ENCODE measurements at regions not wholly inside any gene's neighbourhood (a gene's known extent, or its start where the extent isn't known, plus 50 kb on each side); places are given as distances from the start of the nearest gene placed in this dataset.
"Not testable (repeated sequence)": the region's sequence is repeated elsewhere in the genome, so short reads cannot be mapped to it uniquely, and the experiment has no call there.

DNA sequence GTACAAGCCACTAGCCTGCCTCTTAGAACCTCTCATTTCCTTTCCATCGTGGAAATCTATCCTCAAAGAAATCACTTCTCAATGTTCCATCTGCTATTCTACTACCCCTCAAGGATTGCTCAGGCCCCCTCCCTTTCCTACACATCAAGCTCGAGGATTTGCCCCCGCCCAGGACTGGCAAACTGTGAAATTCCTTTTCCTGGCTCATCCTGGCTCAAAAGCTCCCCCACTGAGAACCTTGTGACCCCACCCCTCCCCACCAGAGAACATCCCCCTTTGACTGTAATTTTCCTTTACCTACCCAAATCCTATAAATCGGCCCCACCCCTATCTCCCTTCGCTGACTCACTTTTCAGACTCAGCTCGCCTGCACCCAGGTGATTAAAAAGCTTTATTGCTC lies 1103.3 kb upstream of the FAM98A start:
- H3K23ac ChIP-seq (ENCODE audit: insufficient read length); H2BK15ac ChIP-seq (ENCODE audit: low read length); H3K27me3 ChIP-seq (replicated peaks in 1 of 4; ENCODE audit: control insufficient read depth in 3 of 4, extremely low read depth in 1 of 4, insufficient read depth in 3 of 4, low read length in 3 of 4); H2BK12ac ChIP-seq (ENCODE audit: low read depth, low read length); H4K20me1 ChIP-seq (replicated peaks in 1 of 2; ENCODE audit: control insufficient read depth in 1 of 2, insufficient read depth in 2 of 2, low read length in 2 of 2); H3K9me3 ChIP-seq (ENCODE audit: insufficient read depth in 2 of 2, low read depth in 1 of 2, low read length in 1 of 2); H3K79me2 ChIP-seq (ENCODE audit: control insufficient read depth in 1 of 2, insufficient read depth in 2 of 2, low read length in 2 of 2); H3K4ac ChIP-seq (replicated peaks; ENCODE audit: insufficient read length, low read depth, low read length); H3K4me1 ChIP-seq (replicated peaks in 1 of 4; ENCODE audit: control insufficient read depth in 3 of 4, insufficient read depth in 4 of 4, low read length in 3 of 4); H2BK120ac ChIP-seq (replicated peaks; ENCODE audit: low read depth, low read length); H2BK20ac ChIP-seq (ENCODE audit: low read length); H3K14ac ChIP-seq (ENCODE audit: insufficient read length); H2AFZ ChIP-seq (ENCODE audit: low read length); H3K36me3 ChIP-seq (ENCODE audit: control insufficient read depth in 2 of 4, insufficient read depth in 4 of 4, low read length in 3 of 4); H2BK5ac ChIP-seq (ENCODE audit: low read depth, low read length); H3K56ac ChIP-seq (replicated peaks; ENCODE audit: insufficient read length, low read depth, low read length); FAIRE-seq; H3K9ac ChIP-seq (replicated peaks in 1 of 4; ENCODE audit: extremely low read depth in 1 of 4, low read depth in 3 of 4, low read length in 3 of 4); H3K4me2 ChIP-seq (ENCODE audit: insufficient read depth in 1 of 2, low read depth in 2 of 2, low read length in 2 of 2); H3K23me2 ChIP-seq (ENCODE audit: low read depth, low read length); H3K4me3 ChIP-seq (ENCODE audit: extremely low read depth in 1 of 4, insufficient read depth in 2 of 4, low read depth in 3 of 4, low read length in 4 of 4); H3K18ac ChIP-seq (ENCODE audit: extremely low read depth, low read length); H4K91ac ChIP-seq (replicated peaks; ENCODE audit: insufficient read length, low read length); DNase-seq (ENCODE audit: low read depth in 1 of 2, low spot score in 2 of 2); H4K8ac ChIP-seq (ENCODE audit: extremely low read depth, insufficient read depth, low read length); H3K79me1 ChIP-seq (ENCODE audit: low read depth, low read length); H3K27ac ChIP-seq (ENCODE audit: low read depth, low read length); H4K5ac ChIP-seq (ENCODE audit: insufficient read length, low read depth, low read length); POLR2A ChIA-PET (ENCODE audit: partially characterized antibody); H2AK5ac ChIP-seq (ENCODE audit: low read depth, low read length): not testable (repeated sequence)
- WGBS, 2 experiments (ENCODE audit: extremely low coverage in 1 of 2, insufficient coverage in 1 of 2, insufficient read length in 1 of 2, insufficient replicate concordance in 2 of 2, low coverage in 1 of 2, low lambda C conversion rate in 2 of 2, missing lambda C conversion rate in 1 of 2) = 82% methylated on average over 5 of the region's 6 CpGs; no CpG with 5 or more reads in 1 of the 2 experiments
- CTCF ChIA-PET (ENCODE audit: partially characterized antibody) = interaction anchor here (1.3 kb wide), 1 partner anchor 22 kb away, joined by 3 read pairs; no protein-coding TSS in a partner anchor

DNA sequence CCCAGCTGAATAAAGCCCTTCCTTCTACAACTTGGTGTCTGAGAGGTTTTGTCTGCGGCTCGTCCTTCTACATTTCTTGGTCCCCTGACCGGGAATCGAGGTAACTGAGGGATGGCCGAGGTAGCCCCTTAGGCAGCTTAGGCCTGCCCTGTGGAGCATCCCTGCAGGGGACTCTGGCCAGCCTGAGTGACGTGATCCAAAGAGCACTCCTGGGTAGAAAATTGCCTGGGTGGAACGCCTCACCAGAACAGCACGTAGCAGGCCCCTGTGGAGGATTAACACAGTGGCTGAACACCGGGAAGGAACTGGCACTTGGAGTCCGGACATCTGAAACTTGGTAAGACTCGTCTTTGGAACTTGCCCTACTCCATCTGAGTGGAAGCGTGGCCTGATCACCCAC lies 1078.5 kb upstream of the FAM98A start:
- H3K4me3 ChIP-seq (ENCODE audit: extremely low read depth in 1 of 4, insufficient read depth in 2 of 4, low read depth in 3 of 4, low read length in 4 of 4); H4K8ac ChIP-seq (ENCODE audit: extremely low read depth, insufficient read depth, low read length); H2BK15ac ChIP-seq (ENCODE audit: low read length); H2AFZ ChIP-seq (ENCODE audit: low read length); POLR2A ChIA-PET (ENCODE audit: partially characterized antibody); H3K79me2 ChIP-seq (ENCODE audit: control insufficient read depth in 1 of 2, insufficient read depth in 2 of 2, low read length in 2 of 2); H3K23ac ChIP-seq (ENCODE audit: insufficient read length); H3K36me3 ChIP-seq (ENCODE audit: control insufficient read depth in 2 of 4, insufficient read depth in 4 of 4, low read length in 3 of 4); H4K20me1 ChIP-seq (replicated peaks in 1 of 2; ENCODE audit: control insufficient read depth in 1 of 2, insufficient read depth in 2 of 2, low read length in 2 of 2); H3K27me3 ChIP-seq (replicated peaks in 1 of 4; ENCODE audit: control insufficient read depth in 3 of 4, extremely low read depth in 1 of 4, insufficient read depth in 3 of 4, low read length in 3 of 4); H3K56ac ChIP-seq (replicated peaks; ENCODE audit: insufficient read length, low read depth, low read length); DNase-seq (ENCODE audit: low read depth in 1 of 2, low spot score in 2 of 2); H3K9ac ChIP-seq (replicated peaks in 1 of 4; ENCODE audit: extremely low read depth in 1 of 4, low read depth in 3 of 4, low read length in 3 of 4); H3K79me1 ChIP-seq (ENCODE audit: low read depth, low read length); H3K4ac ChIP-seq (replicated peaks; ENCODE audit: insufficient read length, low read depth, low read length); H3K27ac ChIP-seq (ENCODE audit: low read depth, low read length); H2AK5ac ChIP-seq (ENCODE audit: low read depth, low read length); H3K18ac ChIP-seq (ENCODE audit: extremely low read depth, low read length); H2BK20ac ChIP-seq (ENCODE audit: low read length); H3K4me2 ChIP-seq (ENCODE audit: insufficient read depth in 1 of 2, low read depth in 2 of 2, low read length in 2 of 2); H4K5ac ChIP-seq (ENCODE audit: insufficient read length, low read depth, low read length); H3K23me2 ChIP-seq (ENCODE audit: low read depth, low read length); H3K14ac ChIP-seq (ENCODE audit: insufficient read length); H3K9me3 ChIP-seq (ENCODE audit: insufficient read depth in 2 of 2, low read depth in 1 of 2, low read length in 1 of 2); H3K4me1 ChIP-seq (replicated peaks in 1 of 4; ENCODE audit: control insufficient read depth in 3 of 4, insufficient read depth in 4 of 4, low read length in 3 of 4); H2BK12ac ChIP-seq (ENCODE audit: low read depth, low read length); H2BK120ac ChIP-seq (replicated peaks; ENCODE audit: low read depth, low read length); H2BK5ac ChIP-seq (ENCODE audit: low read depth, low read length); FAIRE-seq; H4K91ac ChIP-seq (replicated peaks; ENCODE audit: insufficient read length, low read length); CTCF ChIA-PET (ENCODE audit: partially characterized antibody): not testable (repeated sequence)
- WGBS, 2 experiments (ENCODE audit: extremely low coverage in 1 of 2, insufficient coverage in 1 of 2, insufficient read length in 1 of 2, insufficient replicate concordance in 2 of 2, low coverage in 1 of 2, low lambda C conversion rate in 2 of 2, missing lambda C conversion rate in 1 of 2) = 92% methylated on average over 12 of the region's 12 CpGs; no CpG with 5 or more reads in 1 of the 2 experiments

Data from H1 (cell line).